ENCODE measurements at regions not wholly inside any gene's neighbourhood (a gene's known extent, or its start where the extent isn't known, plus 50 kb on each side); places are given as distances from the start of the nearest gene placed in this dataset.

GRCh38 chr7:85608804-85609203 lies 421.9 kb upstream of the SEMA3D start:
- Histone ChIP-seq H3K4me3 (no peak overlapping the region), H3K27ac (no peak overlapping the region), H3K4me1 (no peaks in the 10 kb centered on the region), H3K4me2 (no peak overlapping the region), H3K9me3 (no peaks in the 10 kb centered on the region)
- no peak for ATAC-seq
- DNase-seq (ENCODE audit: low read depth in 1 of 2, low spot score in 1 of 2): no peak
- FAIRE-seq: no peak
- ChIA-PET POLR2A (no interaction called here), CTCF (no interaction called here)
- TF ChIP-seq BHLHE40 (IDR thresholded peaks at IDR 0.05; ENCODE audit: low read depth, low read length): no peak
- TF ChIP-seq CHD2 (IDR thresholded peaks at IDR 0.05; ENCODE audit: low read length, partially characterized antibody): no peak
- no peak for TF ChIP-seq USF2 (IDR thresholded peaks at IDR 0.05)
- no peak for TF ChIP-seq HOXA7 (CRISPR knock-in tag; IDR thresholded peaks at IDR 0.05)
- no peak for TF ChIP-seq NFE2L2 (conservative IDR thresholded peaks at IDR 0.05; ENCODE audit: low read length)
- TF ChIP-seq EP300 (IDR thresholded peaks at IDR 0.05): no peak
- no peak for TF ChIP-seq POLR2AphosphoS2 (conservative IDR thresholded peaks at IDR 0.05; ENCODE audit: low read length)
- no peak for TF ChIP-seq BCL3 (IDR thresholded peaks at IDR 0.05)
- TF ChIP-seq NPAS2 (CRISPR knock-in tag; IDR thresholded peaks at IDR 0.05; ENCODE audit: borderline replicate concordance): no peak
- TF ChIP-seq EHMT2 (IDR thresholded peaks at IDR 0.05; ENCODE audit: low read depth): no peak
- TF ChIP-seq RARB (CRISPR knock-in tag; IDR thresholded peaks at IDR 0.05): no peak
- TF ChIP-seq RFX5 (IDR thresholded peaks at IDR 0.05): no peak
- TF ChIP-seq ZC3H11A (IDR thresholded peaks at IDR 0.05): no peak
- TF ChIP-seq GATA3 (IDR thresholded peaks at IDR 0.05; ENCODE audit: borderline replicate concordance): no peak
- TF ChIP-seq ZNF302 (CRISPR knock-in tag; IDR thresholded peaks at IDR 0.05): no peak
- TF ChIP-seq SMC3 (IDR thresholded peaks at IDR 0.05): no peak
- TF ChIP-seq PBX3 (IDR thresholded peaks at IDR 0.05): no peak
- TF ChIP-seq POLR2A (IDR thresholded peaks at IDR 0.05; ENCODE audit: low read length): no peak
- TF ChIP-seq CBX2 (IDR thresholded peaks at IDR 0.05; ENCODE audit: borderline replicate concordance, low read depth): no peak
- no peak for TF ChIP-seq ZSCAN20 (CRISPR knock-in tag; IDR thresholded peaks at IDR 0.05)

- CTCF ChIA-PET: no interaction called here
- Histone ChIP-seq H3K9me3 (no peaks in the 10 kb centered on the region), H3K4me1 (no peaks in the 10 kb centered on the region), H3K4me2 (no peak overlapping the region), H3K4me3 (no peak overlapping the region), H3K27ac (no peak overlapping the region)
- ATAC-seq (no peak), DNase-seq (ENCODE audit: low read depth in 1 of 2, low spot score in 1 of 2) (no peak), FAIRE-seq (no peak)
- POLR2A ChIA-PET: no interaction called here
- TF ChIP-seq KDM1A (IDR thresholded peaks at IDR 0.05; ENCODE audit: low read depth): no peak
- no peak for TF ChIP-seq FOXS1 (CRISPR knock-in tag; IDR thresholded peaks at IDR 0.05)
- TF ChIP-seq MAZ (IDR thresholded peaks at IDR 0.05; ENCODE audit: borderline replicate concordance, low read depth, low read length): no peak
- TF ChIP-seq NR3C1 (IDR thresholded peaks at IDR 0.05): no peak
- TF ChIP-seq ATOH8 (CRISPR knock-in tag; IDR thresholded peaks at IDR 0.05; ENCODE audit: low read depth): no peak
- no peak for TF ChIP-seq CBX2 (IDR thresholded peaks at IDR 0.05; ENCODE audit: borderline replicate concordance, low read depth)
- no peak for TF ChIP-seq CHD2 (IDR thresholded peaks at IDR 0.05; ENCODE audit: low read length, partially characterized antibody)
- WGBS (ENCODE audit: missing lambda C conversion rate): 54% methylated on average over 2 of the region's 2 CpGs
Observed at GRCh38 chr7:85602196-85602595, 415.3 kb upstream of the SEMA3D start.

All from A549 (cell line).